ENCODE measurements at regions not wholly inside any gene's neighbourhood (a gene's known extent, or its start where the extent isn't known, plus 50 kb on each side); places are given as distances from the start of the nearest gene placed in this dataset.

DNA sequence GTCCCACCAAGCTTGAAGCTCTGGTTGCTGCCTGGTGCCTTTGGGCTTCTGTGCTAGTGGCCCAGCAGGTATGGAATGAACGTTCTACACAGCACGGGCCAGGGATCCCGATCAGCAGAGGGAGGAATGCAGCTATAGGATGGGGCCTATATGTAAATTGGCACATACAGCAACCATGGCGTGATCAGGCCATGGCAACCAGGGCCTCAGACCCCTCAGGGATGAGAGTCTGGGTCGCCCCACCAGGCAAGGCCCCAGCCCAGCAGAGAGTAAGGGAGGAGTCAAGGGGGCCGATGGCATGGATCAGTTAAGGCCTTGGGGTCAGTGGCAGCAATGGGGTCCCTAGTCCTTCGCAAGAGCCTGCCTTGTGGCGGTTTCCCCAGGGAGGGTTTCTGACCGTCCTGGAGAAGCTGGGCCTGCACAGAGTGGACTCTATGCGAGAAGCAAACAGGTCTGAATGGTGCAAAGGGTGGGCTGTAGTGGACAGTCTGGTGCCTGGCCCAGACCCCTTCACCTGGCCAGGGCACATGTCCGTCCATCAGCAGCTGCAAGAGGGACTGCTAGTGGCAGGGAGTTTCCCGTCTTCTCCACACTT is 98.2 kb upstream of the SLC22A11 start:
- TF ChIP-seq, protein P1, sequence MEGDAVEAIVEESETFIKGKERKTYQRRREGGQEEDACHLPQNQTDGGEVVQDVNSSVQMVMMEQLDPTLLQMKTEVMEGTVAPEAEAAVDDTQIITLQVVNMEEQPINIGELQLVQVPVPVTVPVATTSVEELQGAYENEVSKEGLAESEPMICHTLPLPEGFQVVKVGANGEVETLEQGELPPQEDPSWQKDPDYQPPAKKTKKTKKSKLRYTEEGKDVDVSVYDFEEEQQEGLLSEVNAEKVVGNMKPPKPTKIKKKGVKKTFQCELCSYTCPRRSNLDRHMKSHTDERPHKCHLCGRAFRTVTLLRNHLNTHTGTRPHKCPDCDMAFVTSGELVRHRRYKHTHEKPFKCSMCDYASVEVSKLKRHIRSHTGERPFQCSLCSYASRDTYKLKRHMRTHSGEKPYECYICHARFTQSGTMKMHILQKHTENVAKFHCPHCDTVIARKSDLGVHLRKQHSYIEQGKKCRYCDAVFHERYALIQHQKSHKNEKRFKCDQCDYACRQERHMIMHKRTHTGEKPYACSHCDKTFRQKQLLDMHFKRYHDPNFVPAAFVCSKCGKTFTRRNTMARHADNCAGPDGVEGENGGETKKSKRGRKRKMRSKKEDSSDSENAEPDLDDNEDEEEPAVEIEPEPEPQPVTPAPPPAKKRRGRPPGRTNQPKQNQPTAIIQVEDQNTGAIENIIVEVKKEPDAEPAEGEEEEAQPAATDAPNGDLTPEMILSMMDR (IDR thresholded peaks at IDR 0.05; ENCODE audit: insufficient read depth, missing control alignments): no peak
- FAIRE-seq: no peak
- no peak for DNase-seq (ENCODE audit: insufficient read length, low spot score)

- DNase-seq (ENCODE audit: insufficient read length, low spot score) (no peak), FAIRE-seq (no peak)
- TF ChIP-seq, protein P1 (IDR thresholded peaks at IDR 0.05; ENCODE audit: insufficient read depth, missing control alignments): no peak
Measured at GRCh38 chr11:64458997-64459396, 96.7 kb upstream of the SLC22A11 start.

- TF ChIP-seq, protein P1 (IDR thresholded peaks at IDR 0.05; ENCODE audit: insufficient read depth, missing control alignments): no peak
- FAIRE-seq: no peak
Measured at GRCh38 chr11:64459609-64460008, 96.1 kb upstream of the SLC22A11 start.

GRCh38 chr11:64461081-64461480 is 94.7 kb upstream of the SLC22A11 start:
- TF ChIP-seq, protein P1 (IDR thresholded peaks at IDR 0.05; ENCODE audit: insufficient read depth, missing control alignments): no peak
- DNase-seq (ENCODE audit: insufficient read length, low spot score) (no peak), FAIRE-seq (no peak)

More at GRCh38 chr11:64459609-64460008, 96.1 kb upstream of the SLC22A11 start:
- DNase-seq (ENCODE audit: insufficient read length, low spot score): no peak

GRCh38 chr11:64466115-64466718 is 89.5 kb upstream of the SLC22A11 start:
- DNase-seq (ENCODE audit: insufficient read length, low spot score) (no peak), FAIRE-seq (no peak)
- TF ChIP-seq, protein P1 (IDR thresholded peaks at IDR 0.05; ENCODE audit: insufficient read depth, missing control alignments): no peak

GRCh38 chr11:64469288-64469687 is 86.5 kb upstream of the SLC22A11 start:
- FAIRE-seq: no peak
- TF ChIP-seq, protein P1 (IDR thresholded peaks at IDR 0.05; ENCODE audit: insufficient read depth, missing control alignments): no peak
- no peak for DNase-seq (ENCODE audit: insufficient read length, low spot score)
